AG09309 (cell line): ENCODE measurements at regions not wholly inside any gene's neighbourhood (a gene's known extent, or its start where the extent isn't known, plus 50 kb on each side); places are given as distances from the start of the nearest gene placed in this dataset.

Source experiments
- DNase-seq: peaks from one replicate; pipeline ENCODE4 v3.0.0-alpha.2; 2010; ENCODE audit warnings: low read depth
- H3K4me3 ChIP-seq: 2 replicates; pipeline ENCODE4 v1.5.1; 2011; ENCODE audit warnings: mild to moderate bottlenecking, low read depth, low read length, moderate library complexity; ENCODE audit not compliant: control insufficient read depth
- TF ChIP-seq, protein P1 (sequence below): IDR thresholded peaks from 2 replicates; pipeline ENCODE4 v1.5.1; 2011; ENCODE audit warnings: mild to moderate bottlenecking, low read depth, low read length, inconsistent platforms; ENCODE audit not compliant: insufficient read depth, control insufficient read depth; ENCODE audit errors: missing control alignments

DNA sequence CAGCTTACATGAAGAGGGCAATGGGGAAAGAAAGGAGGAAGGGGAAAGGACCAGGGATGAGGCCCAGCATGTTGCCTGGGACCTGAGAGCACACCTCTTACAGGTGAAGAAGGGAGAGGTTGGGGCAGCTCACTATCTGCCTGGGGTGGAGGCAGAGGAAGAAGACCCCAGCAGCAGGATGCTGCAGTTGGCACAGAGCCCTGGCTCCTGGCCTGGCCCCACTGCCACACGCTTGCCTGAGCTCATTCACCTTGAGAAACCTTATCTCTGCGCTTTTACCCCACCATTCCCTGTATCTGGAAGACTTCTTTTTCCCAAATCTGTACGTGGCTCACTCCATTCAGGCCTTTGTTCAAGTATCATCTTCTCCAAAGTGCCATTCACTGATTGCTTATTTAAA, 147.8 kb upstream of the TMEM72 start:
- no peak overlapping the region for H3K4me3 ChIP-seq
- DNase-seq: no peak
- TF ChIP-seq, protein P1, sequence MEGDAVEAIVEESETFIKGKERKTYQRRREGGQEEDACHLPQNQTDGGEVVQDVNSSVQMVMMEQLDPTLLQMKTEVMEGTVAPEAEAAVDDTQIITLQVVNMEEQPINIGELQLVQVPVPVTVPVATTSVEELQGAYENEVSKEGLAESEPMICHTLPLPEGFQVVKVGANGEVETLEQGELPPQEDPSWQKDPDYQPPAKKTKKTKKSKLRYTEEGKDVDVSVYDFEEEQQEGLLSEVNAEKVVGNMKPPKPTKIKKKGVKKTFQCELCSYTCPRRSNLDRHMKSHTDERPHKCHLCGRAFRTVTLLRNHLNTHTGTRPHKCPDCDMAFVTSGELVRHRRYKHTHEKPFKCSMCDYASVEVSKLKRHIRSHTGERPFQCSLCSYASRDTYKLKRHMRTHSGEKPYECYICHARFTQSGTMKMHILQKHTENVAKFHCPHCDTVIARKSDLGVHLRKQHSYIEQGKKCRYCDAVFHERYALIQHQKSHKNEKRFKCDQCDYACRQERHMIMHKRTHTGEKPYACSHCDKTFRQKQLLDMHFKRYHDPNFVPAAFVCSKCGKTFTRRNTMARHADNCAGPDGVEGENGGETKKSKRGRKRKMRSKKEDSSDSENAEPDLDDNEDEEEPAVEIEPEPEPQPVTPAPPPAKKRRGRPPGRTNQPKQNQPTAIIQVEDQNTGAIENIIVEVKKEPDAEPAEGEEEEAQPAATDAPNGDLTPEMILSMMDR: no peak

DNA sequence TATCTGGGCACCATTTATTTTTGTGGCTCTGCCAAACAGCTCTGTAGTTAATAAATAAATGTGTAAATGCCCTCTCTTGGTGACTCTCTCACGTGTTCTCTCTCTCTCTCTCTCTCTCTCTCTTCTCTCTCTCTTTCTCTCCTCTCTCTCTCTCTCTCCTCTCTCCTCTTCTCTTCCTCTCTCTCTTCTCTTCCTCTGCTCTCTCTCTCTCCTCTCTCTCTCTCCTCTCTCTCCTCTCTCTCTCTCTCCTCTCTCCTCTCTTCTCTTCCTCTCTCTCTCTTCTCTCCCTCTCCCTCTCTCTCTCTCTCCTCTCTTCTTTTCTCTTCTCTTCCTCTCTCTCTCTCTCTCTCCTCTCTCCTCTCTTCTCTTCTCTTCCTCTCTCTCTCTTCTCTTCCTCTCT, 145.8 kb upstream of the TMEM72 start:
- no peak for DNase-seq
- no peak overlapping the region for H3K4me3 ChIP-seq
- TF ChIP-seq, protein P1: no peak

DNA sequence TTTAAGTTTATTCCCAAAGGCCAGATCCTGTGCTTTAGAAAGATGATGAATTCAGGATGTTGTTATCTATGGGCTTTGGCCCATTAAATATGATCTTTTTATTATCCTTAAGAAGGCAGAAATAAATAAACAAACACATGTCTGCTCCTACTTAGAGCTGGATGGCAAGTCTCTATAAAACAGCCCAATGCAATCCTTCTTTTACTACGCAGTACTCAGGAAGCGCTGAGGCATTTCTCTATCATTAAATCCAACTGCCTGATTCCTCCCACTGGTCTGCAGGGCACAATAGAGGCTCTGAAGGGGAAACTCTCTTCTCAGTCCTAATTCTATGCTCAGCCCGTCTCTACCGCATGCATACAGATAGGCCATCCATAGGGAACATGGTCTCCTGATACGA, 144.5 kb upstream of the TMEM72 start:
- no peak for DNase-seq
- H3K4me3 ChIP-seq: no peak overlapping the region
- TF ChIP-seq, protein P1: no peak

DNA sequence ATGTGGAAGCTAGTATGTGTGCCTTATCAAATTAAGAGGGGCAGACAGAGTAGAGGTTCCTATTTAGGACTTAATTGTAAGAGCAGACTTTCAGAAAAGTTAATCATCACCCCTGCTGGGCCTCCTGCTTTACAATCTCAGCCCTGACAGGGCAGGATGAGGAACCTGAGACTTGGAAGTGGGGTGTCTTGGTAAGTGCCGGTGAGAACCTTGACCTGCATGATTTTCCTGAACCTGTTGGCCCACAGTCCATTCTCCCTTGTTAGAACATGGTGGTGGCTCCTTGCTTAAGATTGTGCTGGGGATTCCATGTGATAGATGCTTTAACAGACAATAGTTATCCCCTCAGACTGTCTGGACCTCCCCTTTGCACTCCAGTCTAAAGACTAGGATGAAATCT, 141.7 kb upstream of the TMEM72 start:
- TF ChIP-seq, protein P1: no peak
- no peak for DNase-seq
- H3K4me3 ChIP-seq: no peak overlapping the region

DNA sequence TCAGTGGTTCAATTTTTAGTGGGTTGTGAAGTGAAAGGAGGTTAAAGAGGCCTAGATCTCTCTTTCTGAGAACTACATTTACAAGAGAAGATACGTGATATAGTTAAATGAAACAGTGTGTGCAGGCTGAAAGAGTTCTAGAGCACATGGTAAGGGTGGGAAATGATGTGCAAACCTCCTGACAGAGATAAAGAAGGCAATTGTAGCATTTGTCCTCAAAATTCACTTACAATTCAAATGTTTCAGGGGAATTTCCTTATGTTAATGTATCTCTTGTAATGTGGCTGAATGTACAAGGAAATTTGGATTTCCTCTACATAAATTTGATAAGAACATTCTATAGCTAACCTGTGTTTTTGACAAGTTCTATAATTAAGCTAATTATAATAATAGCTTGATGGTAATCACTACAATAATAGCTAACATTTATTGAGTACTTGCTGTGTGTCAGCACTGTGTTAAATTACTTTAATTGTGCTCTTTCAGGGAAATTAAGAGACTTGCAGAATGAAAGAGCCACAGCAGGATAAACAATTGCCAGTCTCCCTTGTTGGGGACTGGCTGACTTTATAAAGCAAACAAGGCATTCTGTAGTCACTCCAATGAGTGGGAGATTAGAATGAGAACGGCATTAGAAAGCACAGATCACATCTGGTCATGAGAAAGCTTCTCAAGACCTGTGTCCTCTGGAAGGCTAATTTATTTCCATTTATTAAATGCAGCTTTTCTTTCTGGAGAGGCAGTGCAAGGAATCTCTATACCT, 139.7 kb upstream of the TMEM72 start:
- TF ChIP-seq, protein P1: no peak
- DNase-seq: no peak

DNA sequence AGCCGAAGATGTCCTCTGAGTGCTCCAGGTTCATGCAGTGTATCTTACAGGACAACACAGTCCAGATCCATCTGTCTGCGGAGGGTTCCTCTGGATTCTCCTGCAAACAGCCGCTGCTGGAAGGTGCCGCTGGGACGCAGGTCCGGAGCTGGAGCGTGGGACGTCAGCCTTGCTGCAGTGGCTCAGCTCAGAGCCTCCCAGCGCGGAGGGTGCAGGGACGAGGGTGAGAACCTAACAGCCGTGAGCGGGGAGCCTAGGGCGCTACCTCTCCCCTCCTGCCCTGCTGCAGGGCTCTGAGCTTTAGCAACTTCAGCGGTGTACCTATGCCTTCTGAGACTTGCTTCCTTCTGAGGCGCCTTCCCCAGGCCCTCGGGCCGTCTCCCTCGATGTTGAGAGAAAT, 137.6 kb upstream of the TMEM72 start:
- TF ChIP-seq, protein P1: no peak
- no peak overlapping the region for H3K4me3 ChIP-seq
- DNase-seq: no peak

More for the DNA sequence above, 139.7 kb upstream of the TMEM72 start:
- H3K4me3 ChIP-seq: no peak overlapping the region
